ENCODE measurements at regions not wholly inside any gene's neighbourhood (a gene's known extent, or its start where the extent isn't known, plus 50 kb on each side); places are given as distances from the start of the nearest gene placed in this dataset.

GRCh38 chr15:66846031-66846430 lies 144.0 kb downstream of the SMAD6 start:
- TF ChIP-seq CTCF (IDR thresholded peaks at IDR 0.05) (no peak), POLR2A (IDR thresholded peaks at IDR 0.05) (no peak)

Data from body of pancreas (tissue), 4 donors.